ENCODE measurements at regions not wholly inside any gene's neighbourhood (a gene's known extent, or its start where the extent isn't known, plus 50 kb on each side); places are given as distances from the start of the nearest gene placed in this dataset.

DNA sequence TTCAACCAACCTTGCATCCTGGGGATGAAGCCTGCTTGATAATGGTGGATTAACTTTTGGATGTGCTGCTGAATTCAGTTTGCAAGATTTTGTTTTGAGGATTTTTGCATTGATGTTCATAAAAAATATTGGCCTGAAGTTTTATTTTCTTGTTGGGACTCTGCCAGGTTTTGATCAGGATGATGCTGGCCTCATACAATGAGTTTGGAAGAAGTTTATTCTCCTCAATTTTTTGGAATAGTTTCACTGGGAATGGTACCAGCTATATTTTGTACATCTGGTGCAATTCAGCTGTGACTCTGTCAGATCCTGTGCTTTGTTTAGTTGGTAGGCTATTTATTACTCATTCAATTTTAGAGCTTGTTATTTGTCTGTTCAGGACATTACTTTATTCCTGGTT, 340.3 kb upstream of the TRAM1L1 start:
- no peaks in the 10 kb centered on the region for H3K4me1 Mint-ChIP-seq (ENCODE audit: low read depth in 2 of 2)
- ATAC-seq (no peak), DNase-seq (ENCODE audit: low spot score) (no peak)
- no peaks in the 10 kb centered on the region for H3K27me3 Mint-ChIP-seq
- H3K27ac Mint-ChIP-seq: no peak overlapping the region
- H3K36me3 Mint-ChIP-seq: peaks cover 5% of the 10 kb centered on the region
- H3K4me3 Mint-ChIP-seq: no peak overlapping the region
- H3K9me3 Mint-ChIP-seq: peaks cover 31% of the 10 kb centered on the region

DNA sequence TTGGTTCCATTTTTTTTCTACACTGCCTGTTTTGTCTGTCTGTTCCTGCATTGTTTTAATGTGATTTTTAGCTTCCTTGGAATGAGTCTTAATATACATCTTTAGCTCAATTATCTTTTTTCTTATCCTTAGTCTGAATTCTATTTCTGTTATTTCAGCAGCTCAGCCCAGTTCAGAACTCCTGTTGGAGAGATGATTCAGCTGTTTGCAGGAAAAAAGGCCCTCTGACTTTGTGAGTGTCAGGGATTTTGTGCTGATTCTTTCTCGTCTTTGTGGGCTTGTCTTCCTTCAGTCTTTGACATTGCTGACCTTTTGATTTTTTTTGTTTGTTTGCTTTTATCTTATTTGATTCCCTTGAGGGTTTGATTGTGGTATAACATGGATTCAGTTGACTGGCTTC, 343.2 kb upstream of the TRAM1L1 start:
- Mint-ChIP-seq H3K36me3 (peaks cover 5% of the 10 kb centered on the region), H3K27ac (no peak overlapping the region), H3K4me3 (no peak overlapping the region), H3K9me3 (peaks cover 28% of the 10 kb centered on the region), H3K4me1 (ENCODE audit: low read depth in 2 of 2) (no peaks in the 10 kb centered on the region), H3K27me3 (no peaks in the 10 kb centered on the region)
- DNase-seq (ENCODE audit: low spot score) (no peak), ATAC-seq (no peak)

DNA sequence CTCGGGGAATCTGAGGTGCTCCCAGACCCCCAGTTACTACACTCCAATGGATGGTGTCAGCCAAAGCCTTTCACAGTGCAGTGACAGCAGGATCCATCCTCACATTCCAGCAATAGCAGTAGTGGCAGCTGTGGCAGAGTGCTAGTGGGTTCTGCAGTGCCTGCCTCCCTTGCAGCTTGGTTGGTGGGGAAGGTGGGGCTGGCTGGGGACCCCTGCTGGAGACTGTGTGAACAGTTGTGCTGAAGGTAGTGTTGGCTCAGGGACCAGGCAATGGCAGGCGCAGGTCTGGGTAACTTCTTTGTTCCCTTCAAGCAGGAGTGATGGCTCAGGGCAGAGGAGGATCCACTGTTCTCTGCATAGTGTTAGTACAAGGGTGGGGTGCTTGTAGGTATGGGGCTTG, 343.7 kb upstream of the TRAM1L1 start:
- Mint-ChIP-seq H3K27me3 (no peaks in the 10 kb centered on the region), H3K4me1 (ENCODE audit: low read depth in 2 of 2) (no peaks in the 10 kb centered on the region), H3K4me3 (no peak overlapping the region), H3K36me3 (peaks cover 5% of the 10 kb centered on the region), H3K9me3 (peaks cover 28% of the 10 kb centered on the region), H3K27ac (no peak overlapping the region)
- DNase-seq (ENCODE audit: low spot score): no peak
- peak in 1 of 2 donors; percentile 15 for ATAC-seq

DNA sequence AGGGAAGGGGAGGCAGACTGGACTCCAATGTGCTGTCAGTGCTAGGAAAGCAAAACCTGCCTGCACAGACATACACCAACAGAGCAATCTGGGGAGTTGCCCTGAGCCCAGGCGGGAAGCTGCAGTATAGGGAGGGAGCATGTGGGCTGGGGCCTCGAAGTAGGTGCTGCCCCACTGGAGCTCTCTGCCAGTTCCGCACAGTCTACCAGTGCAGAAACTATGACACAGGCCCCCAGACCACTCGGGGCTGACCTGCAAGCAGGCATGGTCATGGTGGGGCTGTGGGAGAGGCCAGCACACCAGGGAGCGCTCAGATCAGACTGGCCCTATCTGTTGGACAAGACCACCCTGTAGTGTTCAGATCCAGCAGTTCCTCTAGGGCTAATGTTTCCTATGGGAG, 344.1 kb upstream of the TRAM1L1 start:
- H3K9me3 Mint-ChIP-seq: peaks cover 25% of the 10 kb centered on the region
- peaks cover 5% of the 10 kb centered on the region for H3K36me3 Mint-ChIP-seq
- no peak overlapping the region for H3K27ac Mint-ChIP-seq
- DNase-seq (ENCODE audit: low spot score): no peak
- H3K4me1 Mint-ChIP-seq (ENCODE audit: low read depth in 2 of 2): no peaks in the 10 kb centered on the region
- H3K4me3 Mint-ChIP-seq: no peak overlapping the region
- H3K27me3 Mint-ChIP-seq: no peaks in the 10 kb centered on the region
- ATAC-seq: peak in 1 of 2 donors; percentile 27

DNA sequence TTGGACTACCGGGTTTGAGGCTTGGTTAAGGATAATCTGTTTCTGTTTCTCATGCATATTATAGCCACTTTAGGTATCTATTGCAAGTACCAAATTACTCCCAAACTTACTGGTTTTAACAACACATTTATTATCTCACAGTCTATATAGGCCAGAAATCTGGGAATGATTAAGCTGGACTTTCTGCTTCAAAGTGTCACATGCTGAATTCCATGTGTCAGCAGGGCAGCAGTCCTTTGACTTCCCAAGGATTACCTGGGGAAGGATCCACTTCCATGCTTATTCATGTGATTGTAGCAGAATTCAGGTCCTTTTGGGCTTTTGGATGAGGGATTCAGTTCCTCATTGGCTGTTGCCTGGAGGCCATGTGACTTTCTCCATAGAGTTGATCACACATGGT, 349.0 kb upstream of the TRAM1L1 start:
- Mint-ChIP-seq H3K9me3 (peaks cover 5% of the 10 kb centered on the region), H3K4me1 (ENCODE audit: low read depth in 2 of 2) (no peaks in the 10 kb centered on the region), H3K27ac (no peak overlapping the region), H3K4me3 (no peak overlapping the region), H3K36me3 (no peaks in the 10 kb centered on the region), H3K27me3 (no peaks in the 10 kb centered on the region)
- DNase-seq (ENCODE audit: low spot score) (no peak), ATAC-seq (no peak)

DNA sequence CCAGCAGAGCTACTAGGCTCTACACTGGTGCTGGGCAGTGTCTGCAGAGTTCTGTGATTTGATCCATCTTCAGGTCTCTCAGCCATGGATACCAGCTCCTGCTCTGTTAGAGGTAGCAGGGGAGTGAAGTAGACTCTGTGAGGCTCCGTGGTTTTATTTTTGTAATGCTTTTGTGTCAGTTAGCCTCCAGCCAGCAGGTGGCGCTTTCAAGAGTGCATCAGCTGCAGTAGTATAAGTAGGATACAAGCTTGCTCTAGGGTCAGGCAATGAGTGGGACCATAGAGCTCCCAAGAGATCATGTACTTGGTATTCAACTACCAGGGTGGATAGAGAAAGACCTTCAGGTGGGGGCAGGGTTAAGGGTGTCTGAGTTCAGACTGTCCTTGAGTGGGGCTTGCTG, 362.5 kb upstream of the TRAM1L1 start:
- ATAC-seq (no peak), DNase-seq (ENCODE audit: low spot score) (no peak)
- peaks cover 22% of the 10 kb centered on the region for H3K9me3 Mint-ChIP-seq
- H3K4me3 Mint-ChIP-seq: no peak overlapping the region
- H3K36me3 Mint-ChIP-seq: no peaks in the 10 kb centered on the region
- H3K4me1 Mint-ChIP-seq (ENCODE audit: low read depth in 2 of 2): no peaks in the 10 kb centered on the region
- no peak overlapping the region for H3K27ac Mint-ChIP-seq
- H3K27me3 Mint-ChIP-seq: no peaks in the 10 kb centered on the region

DNA sequence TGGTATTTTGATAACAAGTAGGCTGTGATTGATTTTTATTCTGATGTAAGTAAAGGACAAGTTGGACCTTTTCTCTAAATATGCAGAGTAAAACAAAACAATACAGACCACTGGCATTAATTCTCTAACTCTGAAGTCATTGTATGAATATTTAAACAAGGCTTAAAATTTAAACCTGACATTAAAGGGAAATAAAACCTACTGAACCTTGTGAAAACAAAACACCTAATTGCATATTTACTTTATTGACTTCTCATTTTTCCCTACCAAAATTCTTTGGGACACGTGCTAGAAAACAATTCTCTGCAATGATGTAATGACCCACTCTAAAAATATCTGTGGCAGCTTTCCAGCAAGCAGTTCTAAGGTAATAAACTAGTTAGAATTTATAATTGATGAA, 369.7 kb upstream of the TRAM1L1 start:
- no peaks in the 10 kb centered on the region for H3K27me3 Mint-ChIP-seq
- ATAC-seq (no peak), DNase-seq (ENCODE audit: low spot score) (no peak)
- peaks cover 16% of the 10 kb centered on the region for H3K9me3 Mint-ChIP-seq
- H3K27ac Mint-ChIP-seq: no peak overlapping the region
- H3K36me3 Mint-ChIP-seq: no peaks in the 10 kb centered on the region
- H3K4me3 Mint-ChIP-seq: no peak overlapping the region
- no peaks in the 10 kb centered on the region for H3K4me1 Mint-ChIP-seq (ENCODE audit: low read depth in 2 of 2)

DNA sequence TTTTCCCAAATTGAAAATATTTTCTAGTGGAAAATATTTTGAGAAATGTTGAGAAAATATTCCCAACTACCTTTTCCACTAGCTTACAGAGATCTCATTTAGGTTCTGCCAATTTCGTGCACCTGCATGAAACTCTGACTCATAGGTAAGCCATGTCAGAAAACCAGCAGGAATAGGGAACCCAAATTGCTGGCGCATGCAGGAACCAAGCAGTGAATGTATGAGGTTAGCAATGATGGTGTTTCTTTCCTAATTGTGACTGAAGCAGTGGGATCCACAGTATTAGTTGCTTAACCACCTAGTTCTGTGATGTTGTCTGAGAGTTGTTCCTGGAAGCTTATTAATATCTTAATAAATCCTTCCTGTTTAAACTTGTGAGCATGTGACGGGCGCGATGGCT, 381.0 kb upstream of the TRAM1L1 start:
- H3K27me3 Mint-ChIP-seq: no peaks in the 10 kb centered on the region
- H3K9me3 Mint-ChIP-seq: peaks cover 11% of the 10 kb centered on the region
- DNase-seq (ENCODE audit: low spot score) (no peak), ATAC-seq (no peak)
- H3K36me3 Mint-ChIP-seq: no peaks in the 10 kb centered on the region
- no peaks in the 10 kb centered on the region for H3K4me1 Mint-ChIP-seq (ENCODE audit: low read depth in 2 of 2)
- no peak overlapping the region for H3K27ac Mint-ChIP-seq
- no peak overlapping the region for H3K4me3 Mint-ChIP-seq

DNA sequence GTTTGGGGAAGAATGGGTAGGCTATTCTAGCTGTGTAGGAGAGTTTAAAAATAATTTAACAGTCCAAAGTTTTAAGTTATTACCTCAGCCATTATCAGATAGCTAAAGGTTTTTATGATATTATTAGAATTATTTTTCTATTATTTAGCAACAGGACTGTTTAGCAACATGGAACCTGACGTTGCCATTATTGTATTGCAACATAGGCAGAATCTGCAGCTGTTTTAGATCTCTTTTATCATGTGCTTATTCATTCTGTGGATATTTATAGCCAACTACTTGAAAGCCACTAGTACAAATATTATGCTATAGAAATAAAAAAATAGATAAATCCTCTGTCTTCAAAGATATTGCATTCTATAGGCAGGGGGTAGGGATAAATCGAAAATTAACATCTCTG, 382.0 kb upstream of the TRAM1L1 start:
- no peaks in the 10 kb centered on the region for H3K36me3 Mint-ChIP-seq
- H3K4me3 Mint-ChIP-seq: no peak overlapping the region
- H3K4me1 Mint-ChIP-seq (ENCODE audit: low read depth in 2 of 2): no peaks in the 10 kb centered on the region
- ATAC-seq: no peak
- DNase-seq (ENCODE audit: low spot score): no peak
- peaks cover 15% of the 10 kb centered on the region for H3K9me3 Mint-ChIP-seq
- H3K27ac Mint-ChIP-seq: no peak overlapping the region
- no peaks in the 10 kb centered on the region for H3K27me3 Mint-ChIP-seq

DNA sequence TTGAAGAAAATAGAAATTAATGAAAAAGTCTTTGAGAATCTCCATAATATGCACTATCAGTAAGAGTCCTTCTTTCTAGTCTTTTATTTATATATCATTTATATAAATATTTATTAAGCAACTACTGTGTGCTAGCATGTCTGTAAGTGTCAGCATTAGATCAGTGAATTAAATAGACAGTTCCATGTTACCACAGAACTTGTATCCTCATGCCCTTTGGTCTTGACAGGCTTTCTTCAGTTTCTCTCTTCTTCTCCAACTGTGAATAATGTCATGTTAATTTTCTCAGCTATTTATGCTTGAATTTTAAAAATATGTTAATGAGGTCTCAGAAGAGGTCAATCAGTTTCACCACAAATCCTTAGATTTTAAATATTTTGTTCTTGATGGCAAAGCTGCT, 389.6 kb upstream of the TRAM1L1 start:
- no peak for DNase-seq (ENCODE audit: low spot score)
- Mint-ChIP-seq H3K36me3 (no peaks in the 10 kb centered on the region), H3K27ac (no peak overlapping the region), H3K9me3 (peaks cover 12% of the 10 kb centered on the region), H3K4me3 (no peak overlapping the region), H3K4me1 (ENCODE audit: low read depth in 2 of 2) (no peaks in the 10 kb centered on the region), H3K27me3 (no peaks in the 10 kb centered on the region)
- no peak for ATAC-seq

DNA sequence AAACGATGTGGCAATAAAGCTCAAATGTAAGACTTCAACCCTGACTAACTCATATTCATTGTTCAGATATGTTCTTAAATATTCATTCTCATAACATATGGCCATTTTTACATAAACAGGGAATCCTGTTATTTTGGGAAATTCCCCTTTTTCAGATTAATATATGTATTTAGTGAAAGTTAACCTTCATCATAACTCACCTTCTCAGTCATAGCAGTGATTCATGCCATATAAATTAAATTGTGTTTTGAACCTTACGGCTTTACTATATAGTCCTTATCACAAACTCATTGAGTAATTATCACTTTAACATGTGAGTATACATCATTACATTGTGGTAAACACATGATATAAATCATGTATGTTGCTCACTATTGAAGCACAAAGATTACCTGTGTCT, 392.5 kb upstream of the TRAM1L1 start:
- Mint-ChIP-seq H3K36me3 (no peaks in the 10 kb centered on the region), H3K9me3 (peaks cover 7% of the 10 kb centered on the region), H3K27me3 (no peaks in the 10 kb centered on the region), H3K27ac (no peak overlapping the region), H3K4me1 (ENCODE audit: low read depth in 2 of 2) (no peaks in the 10 kb centered on the region), H3K4me3 (no peak overlapping the region)
- DNase-seq (ENCODE audit: low spot score): no peak
- no peak for ATAC-seq

DNA sequence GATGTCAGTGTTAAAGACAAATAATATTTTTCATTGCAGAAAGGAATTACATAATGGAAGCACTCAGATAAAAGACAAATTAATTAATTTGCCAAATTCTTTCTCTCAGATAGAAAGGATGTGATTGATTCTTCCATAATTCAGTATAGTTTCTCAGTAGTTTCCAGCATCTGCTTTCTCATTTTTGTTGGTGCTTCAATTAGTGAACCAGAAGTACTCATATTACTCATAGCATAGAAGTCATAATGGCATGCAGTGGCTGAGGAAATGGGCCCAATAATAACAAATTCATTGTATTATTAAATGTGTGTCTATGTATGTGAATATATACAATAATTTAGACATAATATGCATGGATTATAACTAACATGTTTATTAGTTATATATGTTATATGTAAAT, 393.3 kb upstream of the TRAM1L1 start:
- peaks cover 3% of the 10 kb centered on the region for H3K9me3 Mint-ChIP-seq
- no peaks in the 10 kb centered on the region for H3K4me1 Mint-ChIP-seq (ENCODE audit: low read depth in 2 of 2)
- H3K27me3 Mint-ChIP-seq: no peaks in the 10 kb centered on the region
- H3K27ac Mint-ChIP-seq: no peak overlapping the region
- no peak overlapping the region for H3K4me3 Mint-ChIP-seq
- DNase-seq (ENCODE audit: low spot score) (no peak), ATAC-seq (no peak)
- H3K36me3 Mint-ChIP-seq: no peaks in the 10 kb centered on the region

DNA sequence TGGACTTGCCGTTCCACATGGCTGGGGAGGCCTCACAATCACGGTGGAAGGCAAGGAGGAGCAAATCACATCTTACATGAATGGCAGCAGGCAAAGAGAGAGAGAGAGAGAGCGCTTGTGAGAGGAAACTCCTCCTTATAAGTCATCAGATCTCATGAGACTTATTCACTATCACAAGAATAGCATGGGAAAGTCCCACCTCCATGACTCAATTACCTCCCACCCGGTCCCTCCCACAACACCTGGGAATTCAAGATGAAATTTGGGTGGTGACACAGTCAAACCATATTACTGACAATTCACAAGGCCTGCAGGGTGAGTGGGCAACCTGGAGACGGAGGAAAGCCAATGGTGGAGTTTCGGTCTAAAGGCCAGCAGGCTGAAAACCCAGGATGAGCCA, 394.3 kb upstream of the TRAM1L1 start:
- no peak for ATAC-seq

DNA sequence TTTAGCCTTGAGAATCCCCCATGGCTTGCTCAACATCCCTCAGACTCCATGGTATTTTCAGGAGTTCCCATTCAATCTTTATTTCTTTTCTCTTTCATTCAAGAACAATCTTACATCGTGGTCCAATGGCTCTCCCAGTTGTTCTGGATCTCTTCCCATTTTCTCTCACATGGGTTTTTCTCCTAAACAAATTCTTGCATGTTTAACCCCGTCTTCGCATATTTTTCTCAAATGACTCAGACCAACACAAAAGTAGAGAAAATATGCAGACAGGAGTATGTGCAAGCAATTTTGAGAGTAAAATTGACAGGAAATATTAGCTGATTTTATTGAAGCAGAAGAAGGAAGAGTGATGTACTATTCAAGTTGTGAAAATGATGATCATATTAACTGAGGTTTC, 396.4 kb upstream of the TRAM1L1 start:
- Mint-ChIP-seq H3K4me1 (ENCODE audit: low read depth in 2 of 2) (no peaks in the 10 kb centered on the region), H3K4me3 (no peak overlapping the region)
- no peak for ATAC-seq

More for the DNA sequence above, 394.3 kb upstream of the TRAM1L1 start:
- Mint-ChIP-seq H3K36me3 (peaks cover 4% of the 10 kb centered on the region), H3K4me3 (no peak overlapping the region), H3K27me3 (no peaks in the 10 kb centered on the region), H3K4me1 (ENCODE audit: low read depth in 2 of 2) (no peaks in the 10 kb centered on the region), H3K27ac (no peak overlapping the region), H3K9me3 (peaks cover 3% of the 10 kb centered on the region)
- no peak for DNase-seq (ENCODE audit: low spot score)

DNA sequence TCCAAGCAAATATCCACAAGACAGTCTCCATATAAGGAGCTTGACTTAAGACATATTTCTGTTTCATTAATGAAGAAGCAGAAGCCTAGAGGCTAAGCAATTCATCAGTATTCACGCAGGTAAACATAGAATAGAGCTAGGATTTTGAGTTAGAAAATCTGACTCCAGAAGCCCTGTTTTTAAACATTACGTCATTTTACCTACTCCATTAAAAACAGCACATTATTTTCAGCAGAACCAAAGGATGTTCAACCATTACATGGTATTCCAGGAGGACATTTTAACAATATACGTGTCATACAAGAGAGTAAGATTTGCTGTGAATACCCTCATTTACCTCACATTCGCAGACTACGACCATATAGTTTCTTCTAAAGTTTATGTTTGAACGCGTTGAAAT, 403.3 kb upstream of the TRAM1L1 start:
- DNase-seq (ENCODE audit: low spot score) (no peak), ATAC-seq (no peak)
- Mint-ChIP-seq H3K36me3 (peaks cover 4% of the 10 kb centered on the region), H3K9me3 (peaks cover 18% of the 10 kb centered on the region), H3K27me3 (no peaks in the 10 kb centered on the region), H3K27ac (no peak overlapping the region), H3K4me3 (no peak overlapping the region), H3K4me1 (ENCODE audit: low read depth in 2 of 2) (no peaks in the 10 kb centered on the region)

More for the DNA sequence above, 396.4 kb upstream of the TRAM1L1 start:
- Mint-ChIP-seq H3K27me3 (no peaks in the 10 kb centered on the region), H3K9me3 (peaks cover 11% of the 10 kb centered on the region), H3K27ac (no peak overlapping the region), H3K36me3 (peaks cover 4% of the 10 kb centered on the region)
- no peak for DNase-seq (ENCODE audit: low spot score)

All from natural killer cell treated with Interleukin-12 subunit alpha and Interleukin-12 subunit beta and Interleukin-15 and Interleukin-18, amount 100 ng/mL, for 72 hours (primary cell).